HL-60 (cell line): ENCODE measurements at regions not wholly inside any gene's neighbourhood (a gene's known extent, or its start where the extent isn't known, plus 50 kb on each side); places are given as distances from the start of the nearest gene placed in this dataset.

Experiments used
- DNase-seq, 2 experiments: peaks; one replicate each; pipeline ENCODE4 v3.0.0-alpha.2; 2010 to 2020; ENCODE audit warnings: low read depth in 1 of 2, low spot score in 1 of 2
- H3K27ac ChIP-seq: fragments of 250-450 bp; sonication (Bioruptor Pico); replicated peaks from 2 replicates; pipeline ENCODE4 v1.5.1; 2020; ENCODE audit warnings: mild to moderate bottlenecking, moderate library complexity
- H3K27me3 ChIP-seq: fragments of 250-450 bp; sonication (Bioruptor Pico); 2 replicates; pipeline ENCODE4 v1.5.1; 2021; ENCODE audit warnings: mild to moderate bottlenecking, moderate library complexity; ENCODE audit not compliant: insufficient read depth, poor library complexity, severe bottlenecking
- H3K4me3 ChIP-seq: replicated peaks from 2 replicates; pipeline ENCODE4 v1.5.1; 2011; ENCODE audit warnings: mild to moderate bottlenecking, control low read depth, low read length; ENCODE audit not compliant: insufficient read depth
- GABPA ChIP-seq: IDR thresholded peaks from 2 replicates; pipeline ENCODE4 v1.6.1; 2012; ENCODE audit warnings: low read depth
- POLR2AphosphoS5 ChIP-seq: IDR thresholded peaks from 2 replicates; pipeline ENCODE4 v1.6.1; 2012; ENCODE audit warnings: low read depth
- SPI1 ChIP-seq: IDR thresholded peaks from 2 replicates; pipeline ENCODE4 v1.6.1; 2012; ENCODE audit warnings: low read depth, mild to moderate bottlenecking, borderline replicate concordance
- TF ChIP-seq, protein P1 (sequence below): IDR thresholded peaks from one replicate; pipeline ENCODE4 v1.5.1; 2011; ENCODE audit warnings: low read length, control low read depth, inconsistent platforms; ENCODE audit not compliant: insufficient read depth
- TF ChIP-seq, protein P2 (sequence below): IDR thresholded peaks from 2 replicates; pipeline ENCODE4 v1.6.1; 2012; ENCODE audit warnings: low read depth; ENCODE audit not compliant: insufficient replicate concordance

DNA sequence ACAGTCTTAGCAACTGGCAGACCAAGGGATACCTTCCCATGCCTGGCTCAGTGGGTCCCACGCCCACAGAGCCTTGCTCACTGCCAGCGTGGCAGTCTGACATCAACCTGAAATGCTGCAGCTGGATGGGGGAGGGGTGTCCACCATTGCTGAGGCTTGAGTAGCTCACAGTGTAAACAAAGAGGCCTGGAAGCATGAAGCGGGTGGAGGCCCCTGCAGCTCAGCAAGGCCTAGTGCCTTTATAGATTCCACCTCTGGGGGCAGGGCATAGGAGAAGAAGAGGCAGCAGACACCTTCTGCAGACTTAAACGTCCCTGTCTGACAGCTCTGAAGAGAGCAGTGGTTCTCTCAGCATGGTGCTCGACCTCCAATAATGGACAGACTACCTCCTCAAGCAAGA is 263.2 kb downstream of the KIF2B start:
- TF ChIP-seq, protein P1, sequence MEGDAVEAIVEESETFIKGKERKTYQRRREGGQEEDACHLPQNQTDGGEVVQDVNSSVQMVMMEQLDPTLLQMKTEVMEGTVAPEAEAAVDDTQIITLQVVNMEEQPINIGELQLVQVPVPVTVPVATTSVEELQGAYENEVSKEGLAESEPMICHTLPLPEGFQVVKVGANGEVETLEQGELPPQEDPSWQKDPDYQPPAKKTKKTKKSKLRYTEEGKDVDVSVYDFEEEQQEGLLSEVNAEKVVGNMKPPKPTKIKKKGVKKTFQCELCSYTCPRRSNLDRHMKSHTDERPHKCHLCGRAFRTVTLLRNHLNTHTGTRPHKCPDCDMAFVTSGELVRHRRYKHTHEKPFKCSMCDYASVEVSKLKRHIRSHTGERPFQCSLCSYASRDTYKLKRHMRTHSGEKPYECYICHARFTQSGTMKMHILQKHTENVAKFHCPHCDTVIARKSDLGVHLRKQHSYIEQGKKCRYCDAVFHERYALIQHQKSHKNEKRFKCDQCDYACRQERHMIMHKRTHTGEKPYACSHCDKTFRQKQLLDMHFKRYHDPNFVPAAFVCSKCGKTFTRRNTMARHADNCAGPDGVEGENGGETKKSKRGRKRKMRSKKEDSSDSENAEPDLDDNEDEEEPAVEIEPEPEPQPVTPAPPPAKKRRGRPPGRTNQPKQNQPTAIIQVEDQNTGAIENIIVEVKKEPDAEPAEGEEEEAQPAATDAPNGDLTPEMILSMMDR, result no peak
- no peak for TF ChIP-seq GABPA
- TF ChIP-seq, protein P2, sequence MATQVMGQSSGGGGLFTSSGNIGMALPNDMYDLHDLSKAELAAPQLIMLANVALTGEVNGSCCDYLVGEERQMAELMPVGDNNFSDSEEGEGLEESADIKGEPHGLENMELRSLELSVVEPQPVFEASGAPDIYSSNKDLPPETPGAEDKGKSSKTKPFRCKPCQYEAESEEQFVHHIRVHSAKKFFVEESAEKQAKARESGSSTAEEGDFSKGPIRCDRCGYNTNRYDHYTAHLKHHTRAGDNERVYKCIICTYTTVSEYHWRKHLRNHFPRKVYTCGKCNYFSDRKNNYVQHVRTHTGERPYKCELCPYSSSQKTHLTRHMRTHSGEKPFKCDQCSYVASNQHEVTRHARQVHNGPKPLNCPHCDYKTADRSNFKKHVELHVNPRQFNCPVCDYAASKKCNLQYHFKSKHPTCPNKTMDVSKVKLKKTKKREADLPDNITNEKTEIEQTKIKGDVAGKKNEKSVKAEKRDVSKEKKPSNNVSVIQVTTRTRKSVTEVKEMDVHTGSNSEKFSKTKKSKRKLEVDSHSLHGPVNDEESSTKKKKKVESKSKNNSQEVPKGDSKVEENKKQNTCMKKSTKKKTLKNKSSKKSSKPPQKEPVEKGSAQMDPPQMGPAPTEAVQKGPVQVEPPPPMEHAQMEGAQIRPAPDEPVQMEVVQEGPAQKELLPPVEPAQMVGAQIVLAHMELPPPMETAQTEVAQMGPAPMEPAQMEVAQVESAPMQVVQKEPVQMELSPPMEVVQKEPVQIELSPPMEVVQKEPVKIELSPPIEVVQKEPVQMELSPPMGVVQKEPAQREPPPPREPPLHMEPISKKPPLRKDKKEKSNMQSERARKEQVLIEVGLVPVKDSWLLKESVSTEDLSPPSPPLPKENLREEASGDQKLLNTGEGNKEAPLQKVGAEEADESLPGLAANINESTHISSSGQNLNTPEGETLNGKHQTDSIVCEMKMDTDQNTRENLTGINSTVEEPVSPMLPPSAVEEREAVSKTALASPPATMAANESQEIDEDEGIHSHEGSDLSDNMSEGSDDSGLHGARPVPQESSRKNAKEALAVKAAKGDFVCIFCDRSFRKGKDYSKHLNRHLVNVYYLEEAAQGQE, result no peak
- TF ChIP-seq POLR2AphosphoS5, result no peak
- TF ChIP-seq SPI1, result no peak

DNA sequence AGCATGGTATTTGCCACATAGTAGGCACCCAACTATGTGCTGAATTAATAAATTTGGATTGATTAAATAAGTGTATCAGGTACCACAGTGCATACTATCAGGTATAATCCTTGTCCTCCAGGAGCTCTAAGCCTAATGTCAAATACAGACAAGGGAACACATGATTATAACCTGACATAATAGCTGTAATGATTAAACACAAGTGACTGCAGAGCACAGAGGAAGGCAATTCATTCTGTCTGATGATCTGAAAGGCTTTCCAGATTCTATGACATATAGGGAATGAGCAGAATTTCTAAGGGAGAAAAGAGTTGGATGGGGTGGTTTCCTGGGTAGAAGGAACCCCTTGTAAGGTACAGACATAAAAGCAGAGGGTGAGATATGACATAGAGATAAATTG is 273.5 kb downstream of the KIF2B start:
- DNase-seq, result no peak
- Histone ChIP-seq H3K27ac (no peak overlapping the region), H3K4me3 (no peak overlapping the region), H3K27me3 (no peaks in the 10 kb centered on the region)
- TF ChIP-seq SPI1 (no peak), GABPA (no peak), POLR2AphosphoS5 (no peak)
- TF ChIP-seq, protein P2, result no peak
- TF ChIP-seq, protein P1, result no peak

More for the DNA sequence above, 263.2 kb downstream of the KIF2B start:
- no peak for DNase-seq
- H3K27ac ChIP-seq, result no peak overlapping the region
- no peaks in the 10 kb centered on the region for H3K27me3 ChIP-seq
- no peak overlapping the region for H3K4me3 ChIP-seq

DNA sequence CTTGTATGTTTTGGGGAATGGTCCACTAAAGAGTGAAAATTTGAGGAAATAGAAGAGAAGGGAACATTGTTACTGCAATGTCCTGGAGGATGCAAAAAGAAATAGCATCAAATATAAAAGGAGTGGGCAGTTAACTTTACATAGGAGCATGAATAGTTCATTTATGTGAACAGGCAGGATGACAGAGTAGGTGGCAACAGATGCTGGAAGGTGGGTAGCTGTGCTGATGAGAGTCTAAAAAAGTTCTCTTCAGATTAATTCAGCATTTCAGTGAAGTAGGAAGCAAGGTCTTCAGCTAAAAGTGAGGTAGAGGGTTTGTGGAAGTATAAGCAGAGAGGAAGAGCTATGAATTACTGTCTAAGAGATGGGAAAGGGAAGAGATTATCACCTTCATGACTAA is 276.5 kb downstream of the KIF2B start:
- no peak for TF ChIP-seq GABPA
- no peaks in the 10 kb centered on the region for H3K27me3 ChIP-seq
- H3K4me3 ChIP-seq, result no peak overlapping the region
- no peak for DNase-seq
- no peak overlapping the region for H3K27ac ChIP-seq

DNA sequence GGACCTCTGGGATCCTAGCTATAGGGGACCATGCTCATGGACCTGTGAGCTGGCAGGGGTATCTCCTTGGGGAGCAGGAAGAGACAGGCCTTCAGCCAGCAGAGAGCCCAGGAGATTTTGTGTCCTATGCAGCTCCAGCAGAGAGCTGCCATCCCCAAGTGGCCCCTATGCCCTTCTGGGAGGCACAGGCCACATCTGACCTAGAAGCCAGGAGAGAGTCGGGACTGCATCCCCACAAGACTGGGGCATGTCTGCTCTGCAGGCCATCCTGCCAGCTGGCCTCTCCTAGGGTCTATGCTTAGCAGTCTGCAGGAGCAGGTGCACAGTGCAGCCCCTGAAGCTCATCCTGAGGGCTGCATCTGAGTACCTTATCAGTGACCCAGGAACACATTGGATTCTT is 279.5 kb downstream of the KIF2B start:
- Histone ChIP-seq H3K4me3 (no peak overlapping the region), H3K27ac (no peak overlapping the region), H3K27me3 (no peaks in the 10 kb centered on the region)
- no peak for DNase-seq
- TF ChIP-seq SPI1, result no peak
- no peak for TF ChIP-seq GABPA
- TF ChIP-seq, protein P1, result no peak
